Activated CD4-positive, alpha-beta memory T cell treated with anti-CD3 and anti-CD28 coated beads for 36 hours (primary cell): ENCODE measurements at regions not wholly inside any gene's neighbourhood (a gene's known extent, or its start where the extent isn't known, plus 50 kb on each side); places are given as distances from the start of the nearest gene placed in this dataset.

Experiments
- CTCF ChIA-PET: fragments of 350-600 bp; sonication (Branson Sonifier 250); formaldehyde crosslinking; loops from one replicate; lab custom pipeline; 2021; ENCODE audit warnings: antibody characterized with exemption, inconsistent platforms; lab: Charles Lee
- POLR2A ChIA-PET: fragments of 350-600 bp; sonication (Branson Sonifier 250); formaldehyde crosslinking; loops from one replicate; lab custom pipeline; 2021; ENCODE audit warnings: antibody characterized with exemption; lab: Charles Lee
- DNase-seq: peaks from one replicate; pipeline ENCODE4 v3.0.0-alpha.2; 2020
- H3K27ac Mint-ChIP-seq: one replicate; pipeline ENCODE4 v1.8.0; 2021; ENCODE audit warnings: mixed read lengths
- H3K27me3 Mint-ChIP-seq: one replicate; pipeline ENCODE4 v1.8.0; 2021; ENCODE audit warnings: mixed read lengths
- H3K36me3 Mint-ChIP-seq: one replicate; pipeline ENCODE4 v1.8.0; 2021; ENCODE audit warnings: mixed read lengths
- H3K4me1 Mint-ChIP-seq: one replicate; pipeline ENCODE4 v1.8.0; 2021; ENCODE audit warnings: low read depth, mixed read lengths
- H3K4me3 Mint-ChIP-seq: one replicate; pipeline ENCODE4 v1.8.0; 2021; ENCODE audit warnings: mild to moderate bottlenecking, mixed read lengths
- H3K9me3 Mint-ChIP-seq: one replicate; pipeline ENCODE4 v1.8.0; 2021; ENCODE audit warnings: mixed read lengths
- intact Hi-C: fragments of 100-400 bp; cut with micrococcal nuclease; formaldehyde crosslinking; loops from one replicate; pipeline ENCODE4 v1.15.1; 2023

- Mint-ChIP-seq H3K9me3 (no peaks in the 10 kb centered on the region), H3K27ac (no peak overlapping the region), H3K27me3 (no peaks in the 10 kb centered on the region), H3K4me3 (no peak overlapping the region), H3K36me3 (no peaks in the 10 kb centered on the region), H3K4me1 (no peaks in the 10 kb centered on the region)
- CTCF ChIA-PET, result no interaction called here
- DNase-seq, result no peak
- intact Hi-C loops, result no loop called here
- POLR2A ChIA-PET, result no interaction called here
Measured at GRCh38 chr6:153568628-153569027, 437.5 kb upstream of the RGS17 start.

- Mint-ChIP-seq H3K4me1 (no peaks in the 10 kb centered on the region), H3K27me3 (no peaks in the 10 kb centered on the region), H3K4me3 (no peak overlapping the region), H3K36me3 (no peaks in the 10 kb centered on the region), H3K27ac (no peak overlapping the region), H3K9me3 (no peaks in the 10 kb centered on the region)
- intact Hi-C loops, result no loop called here
- no peak for DNase-seq
- ChIA-PET POLR2A (no interaction called here), CTCF (no interaction called here)
Measured at GRCh38 chr6:153564803-153565202, 433.7 kb upstream of the RGS17 start.

GRCh38 chr6:153563001-153563400 is 431.9 kb upstream of the RGS17 start:
- H3K4me1 Mint-ChIP-seq, result no peaks in the 10 kb centered on the region
- CTCF ChIA-PET, result no interaction called here
- no peaks in the 10 kb centered on the region for H3K9me3 Mint-ChIP-seq
- no peak for DNase-seq
- POLR2A ChIA-PET, result no interaction called here
- intact Hi-C loops, result no loop called here
- no peaks in the 10 kb centered on the region for H3K27me3 Mint-ChIP-seq
- no peak overlapping the region for H3K27ac Mint-ChIP-seq
- no peak overlapping the region for H3K4me3 Mint-ChIP-seq
- no peaks in the 10 kb centered on the region for H3K36me3 Mint-ChIP-seq

GRCh38 chr6:153553627-153554026 is 422.5 kb upstream of the RGS17 start:
- Mint-ChIP-seq H3K27ac (no peak overlapping the region), H3K4me1 (no peaks in the 10 kb centered on the region), H3K9me3 (no peaks in the 10 kb centered on the region), H3K27me3 (no peaks in the 10 kb centered on the region), H3K36me3 (no peaks in the 10 kb centered on the region), H3K4me3 (no peak overlapping the region)
- DNase-seq, result no peak
- ChIA-PET POLR2A (no interaction called here), CTCF (no interaction called here)
- intact Hi-C loops, result no loop called here

- intact Hi-C loops, result no loop called here
- ChIA-PET POLR2A (no interaction called here), CTCF (no interaction called here)
- H3K27me3 Mint-ChIP-seq, result no peaks in the 10 kb centered on the region
- H3K4me3 Mint-ChIP-seq, result no peak overlapping the region
- DNase-seq, result no peak
- no peaks in the 10 kb centered on the region for H3K36me3 Mint-ChIP-seq
- H3K9me3 Mint-ChIP-seq, result peaks cover 4% of the 10 kb centered on the region
- H3K27ac Mint-ChIP-seq, result no peak overlapping the region
- no peaks in the 10 kb centered on the region for H3K4me1 Mint-ChIP-seq
Measured at GRCh38 chr6:153539602-153540001, 408.5 kb upstream of the RGS17 start.

- no peak for DNase-seq
- Mint-ChIP-seq H3K36me3 (no peaks in the 10 kb centered on the region), H3K27me3 (no peaks in the 10 kb centered on the region), H3K27ac (no peak overlapping the region), H3K9me3 (peaks cover 4% of the 10 kb centered on the region), H3K4me3 (no peak overlapping the region), H3K4me1 (no peaks in the 10 kb centered on the region)
- POLR2A ChIA-PET, result no interaction called here
- intact Hi-C loops, result no loop called here
- CTCF ChIA-PET, result no interaction called here
Measured at GRCh38 chr6:153538491-153538890, 407.4 kb upstream of the RGS17 start.

GRCh38 chr6:153537422-153537821 is 406.3 kb upstream of the RGS17 start:
- Mint-ChIP-seq H3K9me3 (peaks cover under 1% of the 10 kb centered on the region), H3K36me3 (no peaks in the 10 kb centered on the region), H3K27me3 (no peaks in the 10 kb centered on the region), H3K27ac (no peak overlapping the region), H3K4me1 (no peaks in the 10 kb centered on the region), H3K4me3 (no peak overlapping the region)
- ChIA-PET CTCF (no interaction called here), POLR2A (no interaction called here)
- intact Hi-C loops, result no loop called here
- DNase-seq, result no peak

- Mint-ChIP-seq H3K9me3 (peaks cover 6% of the 10 kb centered on the region), H3K27ac (no peak overlapping the region), H3K4me1 (no peaks in the 10 kb centered on the region), H3K36me3 (no peaks in the 10 kb centered on the region), H3K27me3 (no peaks in the 10 kb centered on the region), H3K4me3 (no peak overlapping the region)
- ChIA-PET POLR2A (no interaction called here), CTCF (no interaction called here)
- DNase-seq, result no peak
- intact Hi-C loops, result no loop called here
Measured at GRCh38 chr6:153526479-153526878, 395.4 kb upstream of the RGS17 start.

GRCh38 chr6:153525998-153526397 is 394.9 kb upstream of the RGS17 start:
- DNase-seq, result no peak
- Mint-ChIP-seq H3K4me3 (no peak overlapping the region), H3K27me3 (no peaks in the 10 kb centered on the region), H3K27ac (no peak overlapping the region), H3K9me3 (peaks cover 1% of the 10 kb centered on the region), H3K4me1 (no peaks in the 10 kb centered on the region), H3K36me3 (no peaks in the 10 kb centered on the region)
- intact Hi-C loops, result no loop called here
- ChIA-PET POLR2A (no interaction called here), CTCF (no interaction called here)

- ChIA-PET CTCF (interaction anchor here (1.5 kb wide), 1 partner anchor 11 kb away, joined by 3 read pairs; no protein-coding TSS in a partner anchor), POLR2A (no interaction called here)
- H3K27me3 Mint-ChIP-seq, result no peaks in the 10 kb centered on the region
- no peak for DNase-seq
- H3K27ac Mint-ChIP-seq, result no peak overlapping the region
- intact Hi-C loops, result no loop called here
- H3K36me3 Mint-ChIP-seq, result no peaks in the 10 kb centered on the region
- no peaks in the 10 kb centered on the region for H3K4me1 Mint-ChIP-seq
- H3K9me3 Mint-ChIP-seq, result no peaks in the 10 kb centered on the region
- H3K4me3 Mint-ChIP-seq, result no peak overlapping the region
Measured at GRCh38 chr6:153523390-153523789, 392.3 kb upstream of the RGS17 start.

- Mint-ChIP-seq H3K4me1 (no peaks in the 10 kb centered on the region), H3K27me3 (no peaks in the 10 kb centered on the region), H3K9me3 (peaks cover 3% of the 10 kb centered on the region), H3K27ac (no peak overlapping the region), H3K4me3 (no peak overlapping the region), H3K36me3 (no peaks in the 10 kb centered on the region)
- no peak for DNase-seq
- intact Hi-C loops, result loop anchor here (1.0 to 10.0 kb wide), 2 partner anchors 281 to 477 kb away; no protein-coding TSS in a partner anchor
- ChIA-PET CTCF (interaction anchor here (1.0 to 2.0 kb wide), 4 partner anchors 11 to 764 kb away, joined by 3 to 7 read pairs (median 4); no protein-coding TSS in a partner anchor), POLR2A (no interaction called here)
Measured at GRCh38 chr6:153511896-153512496, 380.9 kb upstream of the RGS17 start.

GRCh38 chr6:153503810-153504209 is 372.7 kb upstream of the RGS17 start:
- POLR2A ChIA-PET, result no interaction called here
- Mint-ChIP-seq H3K9me3 (no peaks in the 10 kb centered on the region), H3K36me3 (no peaks in the 10 kb centered on the region), H3K27ac (no peak overlapping the region), H3K4me1 (no peaks in the 10 kb centered on the region), H3K27me3 (no peaks in the 10 kb centered on the region), H3K4me3 (no peak overlapping the region)
- CTCF ChIA-PET, result no interaction called here
- intact Hi-C loops, result no loop called here
- no peak for DNase-seq

GRCh38 chr6:153493501-153493900 is 362.4 kb upstream of the RGS17 start:
- H3K9me3 Mint-ChIP-seq, result peaks cover 5% of the 10 kb centered on the region
- intact Hi-C loops, result no loop called here
- POLR2A ChIA-PET, result no interaction called here

More at GRCh38 chr6:153493501-153493900, 362.4 kb upstream of the RGS17 start:
- CTCF ChIA-PET, result no interaction called here
- no peak overlapping the region for H3K4me3 Mint-ChIP-seq
- no peaks in the 10 kb centered on the region for H3K36me3 Mint-ChIP-seq
- H3K27me3 Mint-ChIP-seq, result no peaks in the 10 kb centered on the region
- no peak for DNase-seq
- no peaks in the 10 kb centered on the region for H3K4me1 Mint-ChIP-seq
- no peak overlapping the region for H3K27ac Mint-ChIP-seq
